ENCODE measurements at regions not wholly inside any gene's neighbourhood (a gene's known extent, or its start where the extent isn't known, plus 50 kb on each side); places are given as distances from the start of the nearest gene placed in this dataset.

GRCh38 chr15:62878070-62878469 lies 164.5 kb upstream of the TPM1 start:
- DNase-seq, result no peak

GRCh38 chr15:62879770-62880169 lies 162.8 kb upstream of the TPM1 start:
- DNase-seq, result no peak

- no peak for DNase-seq
These were observed 162.3 kb upstream of the TPM1 start for GRCh38 chr15:62880278-62880677.

GRCh38 chr15:62881056-62881455 lies 161.5 kb upstream of the TPM1 start:
- DNase-seq, result no peak

- DNase-seq, result no peak
These were observed 158.5 kb upstream of the TPM1 start for GRCh38 chr15:62883938-62884479.

- DNase-seq, result no peak
These were observed 156.0 kb upstream of the TPM1 start for GRCh38 chr15:62886431-62887071.

GRCh38 chr15:62887113-62887570 lies 155.4 kb upstream of the TPM1 start:
- no peak for DNase-seq

GRCh38 chr15:62888623-62889022 lies 153.9 kb upstream of the TPM1 start:
- DNase-seq, result no peak

- no peak for DNase-seq
These were observed 153.3 kb upstream of the TPM1 start for GRCh38 chr15:62889141-62889661.

GRCh38 chr15:62889734-62890505 lies 152.6 kb upstream of the TPM1 start:
- DNase-seq, result no peak

GRCh38 chr15:62894322-62895085 lies 148.0 kb upstream of the TPM1 start:
- no peak for DNase-seq

GRCh38 chr15:62895139-62895866 lies 147.2 kb upstream of the TPM1 start:
- no peak for DNase-seq

GRCh38 chr15:62895905-62896316 lies 146.6 kb upstream of the TPM1 start:
- DNase-seq, result no peak

- no peak for DNase-seq
These were observed 146.1 kb upstream of the TPM1 start for GRCh38 chr15:62896380-62896866.

GRCh38 chr15:62896969-62897486 lies 145.5 kb upstream of the TPM1 start:
- DNase-seq, result no peak

GRCh38 chr15:62897634-62898033 lies 144.9 kb upstream of the TPM1 start:
- no peak for DNase-seq

GRCh38 chr15:62899090-62899493 lies 143.5 kb upstream of the TPM1 start:
- no peak for DNase-seq

GRCh38 chr15:62900071-62900802 lies 142.3 kb upstream of the TPM1 start:
- no peak for DNase-seq

- DNase-seq, result no peak
These were observed 141.5 kb upstream of the TPM1 start for GRCh38 chr15:62901087-62901486.

- no peak for DNase-seq
These were observed 140.5 kb upstream of the TPM1 start for GRCh38 chr15:62901909-62902546.

- DNase-seq, result no peak
These were observed 139.7 kb upstream of the TPM1 start for GRCh38 chr15:62902821-62903220.

All from bone marrow (tissue), 2 donors.